Right lobe of liver (tissue), 4 donors: ENCODE measurements at regions not wholly inside any gene's neighbourhood (a gene's known extent, or its start where the extent isn't known, plus 50 kb on each side); places are given as distances from the start of the nearest gene placed in this dataset.

Source experiments
- CTCF ChIP-seq, 4 donors: fragments of 200-600 bp in 3 of 4; fragments of 450-650 bp in 1 of 4; IDR thresholded peaks; one replicate each; pipeline versions ENCODE4 v1.5.1 to v1.8.0; 2016 to 2022; ENCODE audit warnings: antibody characterized with exemption in 4 of 4, mild to moderate bottlenecking in 2 of 4
- POLR2A ChIP-seq: fragments of 450-650 bp; IDR thresholded peaks from one replicate; pipeline ENCODE4 v1.6.1; 2017; ENCODE audit warnings: antibody characterized with exemption, mild to moderate bottlenecking
- donor health status: DM: no; HTN: no; CAD: no.
- donor health status: DM: no; HTN: no; CAD: no.
- donor health status: DM: no; HTN: yes; CAD: no.

- TF ChIP-seq CTCF (IDR thresholded peaks at IDR 0.05) (no peak), POLR2A (no peak)
These were observed 138.9 kb upstream of the FRMD4B start for GRCh38 chr3:69524816-69525215.
